GM12891 (cell line): ENCODE measurements at regions not wholly inside any gene's neighbourhood (a gene's known extent, or its start where the extent isn't known, plus 50 kb on each side); places are given as distances from the start of the nearest gene placed in this dataset.

ENCODE experiments used
- POLR2A ChIP-seq: IDR thresholded peaks from 2 replicates; pipeline ENCODE4 v1.6.1; 2011; ENCODE audit warnings: low read depth, low read length, control low read depth
- POLR2AphosphoS5 ChIP-seq: IDR thresholded peaks from 2 replicates; pipeline ENCODE4 v1.6.1; 2011; ENCODE audit warnings: low read depth, low read length, control low read depth
- TAF1 ChIP-seq: IDR thresholded peaks from 2 replicates; pipeline ENCODE4 v1.6.1; 2011; ENCODE audit warnings: low read depth, low read length, control low read depth

DNA sequence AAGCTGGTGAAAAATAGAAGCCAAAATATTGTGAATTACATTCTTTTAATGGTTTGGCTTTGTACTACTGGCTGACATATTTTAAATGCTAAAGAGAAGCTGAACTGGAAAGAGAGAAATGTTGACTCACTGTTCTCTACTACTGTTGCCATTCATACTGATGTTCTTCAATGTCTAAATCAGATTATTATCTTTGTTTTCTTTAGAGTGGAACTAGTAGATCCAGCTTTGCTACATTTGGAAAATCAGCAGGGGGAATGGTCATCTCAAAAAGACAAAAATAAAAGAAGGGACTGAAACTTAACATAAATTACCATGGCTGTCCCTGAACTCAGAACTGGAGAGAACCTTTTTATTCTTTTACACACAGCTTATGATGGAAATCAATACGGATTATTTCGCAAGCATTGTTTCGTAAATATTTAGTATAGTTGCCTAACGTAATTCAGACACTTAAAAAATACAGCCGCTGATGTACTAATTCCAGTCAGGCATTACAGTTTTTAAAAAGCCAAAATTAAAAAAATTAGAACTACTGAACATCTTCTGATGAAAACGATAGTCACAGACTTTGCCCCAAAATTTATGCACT, 76.3 kb upstream of the OTX2 start:
- TF ChIP-seq POLR2AphosphoS5 (no peak), POLR2A (no peak), TAF1 (no peak)
